ENCODE measurements at regions not wholly inside any gene's neighbourhood (a gene's known extent, or its start where the extent isn't known, plus 50 kb on each side); places are given as distances from the start of the nearest gene placed in this dataset.

- no peak for TF ChIP-seq POLR2A (IDR thresholded peaks at IDR 0.05; ENCODE audit: borderline replicate concordance, extremely low read depth, insufficient read depth, insufficient read length)
- no peak for TF ChIP-seq CTCF (IDR thresholded peaks at IDR 0.05 in 2 of 3, conservative IDR thresholded peaks at IDR 0.05 in 1 of 3; ENCODE audit: borderline replicate concordance in 1 of 3, insufficient read depth in 1 of 3, low read depth in 2 of 3, low read length in 2 of 3)
- no peak for TF ChIP-seq YY1 (IDR thresholded peaks at IDR 0.05; ENCODE audit: extremely low read depth, insufficient replicate concordance, low read depth, low read length)
Observed at GRCh38 chr5:175603987-175604739, 53.7 kb upstream of the HRH2 start.

Data from HCT116 (cell line).